ENCODE measurements at regions not wholly inside any gene's neighbourhood (a gene's known extent, or its start where the extent isn't known, plus 50 kb on each side); places are given as distances from the start of the nearest gene placed in this dataset.
"Not testable (repeated sequence)": the region's sequence is repeated elsewhere in the genome, so short reads cannot be mapped to it uniquely, and the experiment has no call there.

DNA sequence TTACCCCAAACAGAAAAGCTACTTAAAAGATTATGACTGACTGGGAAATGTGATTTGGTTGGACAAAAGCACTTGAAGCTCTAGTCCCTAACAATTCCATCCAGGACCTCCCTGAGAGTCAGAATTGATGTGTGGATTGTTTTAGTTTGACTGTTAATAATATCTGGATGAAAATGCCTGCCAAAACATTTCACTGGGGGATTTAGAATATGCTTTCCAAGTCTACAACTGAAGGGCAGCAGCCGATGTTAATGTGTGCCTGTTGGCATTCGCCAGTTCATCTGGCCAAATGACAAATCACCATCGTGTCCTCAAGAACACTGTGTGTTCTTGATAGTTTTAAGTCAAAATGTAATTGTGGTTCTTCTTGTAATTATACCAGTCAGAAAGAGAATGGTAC, 76.0 kb upstream of the TSC22D1 start:
- DNase-seq = no peak

DNA sequence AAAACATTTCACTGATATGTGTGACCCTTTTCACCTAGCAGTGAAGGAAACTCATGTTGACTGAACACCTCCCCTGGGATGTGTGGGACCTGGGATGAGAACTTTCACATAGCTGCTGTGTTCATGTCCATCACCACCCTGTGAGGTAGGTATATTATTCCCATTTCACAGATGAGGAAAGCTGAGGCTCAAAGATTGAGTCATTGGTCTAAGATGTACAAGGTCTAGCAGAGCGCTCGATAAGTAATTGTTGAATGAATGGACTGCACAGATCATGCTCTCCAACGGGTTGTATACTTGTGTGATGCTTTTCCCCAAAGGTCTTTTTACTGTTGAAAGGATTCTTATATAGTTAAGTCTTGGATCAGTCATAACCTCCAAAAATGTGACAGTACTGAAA, 75.6 kb upstream of the TSC22D1 start:
- DNase-seq = no peak

DNA sequence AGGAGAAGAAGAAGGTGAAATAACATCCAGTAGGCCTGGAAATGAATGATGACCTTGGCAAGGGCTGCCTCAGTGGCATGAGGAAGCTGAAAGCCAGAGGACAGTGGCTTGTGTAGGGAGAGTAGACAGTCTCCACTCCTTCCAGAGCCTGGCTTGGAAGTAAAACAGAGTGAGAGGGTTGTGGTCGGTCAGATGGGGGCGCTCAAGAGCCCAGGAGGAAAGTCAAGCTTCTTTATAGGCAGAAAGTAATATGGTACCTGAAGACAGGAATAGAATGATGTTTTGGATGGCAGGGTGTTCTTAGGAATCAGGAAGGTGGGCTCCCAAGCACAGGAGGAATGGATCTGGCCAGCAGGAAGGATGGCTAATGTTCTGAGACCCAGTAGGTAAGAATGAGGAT, 75.1 kb upstream of the TSC22D1 start:
- no peak for DNase-seq

DNA sequence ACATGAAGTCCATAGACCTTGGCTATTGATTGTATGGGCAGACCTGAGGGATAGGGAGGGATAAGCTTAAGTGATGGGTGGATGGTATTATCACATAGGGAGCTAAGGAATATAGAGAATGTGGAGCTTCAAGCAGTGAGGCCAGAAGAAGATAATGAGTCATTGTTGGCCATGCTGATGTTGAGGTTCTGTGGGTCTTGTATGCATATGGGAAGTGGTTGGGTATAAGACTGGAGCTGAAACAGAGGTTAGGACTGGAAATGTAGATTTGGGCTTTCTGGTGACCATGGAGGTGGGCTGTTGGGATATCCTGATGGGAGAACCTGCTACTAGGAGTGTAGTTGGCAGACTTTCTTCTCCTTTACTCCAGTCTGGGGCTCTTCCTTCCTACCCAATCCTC, 73.7 kb upstream of the TSC22D1 start:
- DNase-seq = no peak

DNA sequence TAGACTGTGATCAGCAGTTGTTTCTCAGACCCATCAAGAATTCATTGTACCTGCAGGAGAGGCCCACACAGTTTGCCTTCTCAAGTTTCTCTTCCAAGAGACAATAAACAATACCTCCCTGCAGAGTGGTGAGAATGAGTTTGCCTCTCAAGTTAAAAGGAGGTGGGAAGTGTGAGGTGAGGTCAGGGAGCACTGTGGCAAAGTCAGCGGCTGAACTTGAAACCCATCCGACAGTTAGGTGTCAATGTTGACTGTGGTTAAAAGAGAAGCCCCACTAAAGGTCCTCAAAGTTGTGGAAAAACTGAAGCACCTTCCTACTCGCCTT, 72.9 kb upstream of the TSC22D1 start:
- no peak for DNase-seq

DNA sequence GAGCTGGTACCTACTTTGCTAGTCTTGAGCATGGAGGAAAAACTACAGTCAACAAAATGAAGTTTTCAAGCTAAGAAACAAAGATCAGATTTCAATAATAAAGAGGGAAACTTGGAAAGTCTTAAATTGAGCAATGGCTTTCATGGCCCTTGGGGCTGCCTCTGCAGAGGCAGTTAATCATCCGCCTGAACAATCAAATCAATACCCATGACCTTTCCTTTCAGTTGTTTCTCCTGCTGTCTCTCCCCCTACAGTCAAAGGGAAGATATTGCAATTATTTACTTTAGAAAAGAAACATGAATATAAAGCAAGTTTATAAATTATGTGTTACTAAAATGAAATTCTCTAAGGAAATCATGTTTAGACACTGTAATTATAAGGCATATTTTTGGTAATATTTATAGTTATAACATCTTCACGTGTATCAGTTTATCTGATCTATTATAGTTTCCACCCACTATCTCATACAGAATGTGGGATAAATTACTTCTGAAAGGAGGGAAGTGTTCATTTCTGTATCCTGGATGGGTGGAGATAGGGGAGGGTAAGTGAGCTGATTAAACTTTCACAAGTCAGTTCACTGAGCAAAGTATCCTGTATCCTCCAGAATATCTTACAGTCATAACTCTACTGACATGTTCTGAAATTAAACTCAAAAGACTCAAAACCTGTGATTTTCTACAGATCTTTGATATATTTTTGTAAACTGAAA, 72.4 kb upstream of the TSC22D1 start:
- no peak for DNase-seq

DNA sequence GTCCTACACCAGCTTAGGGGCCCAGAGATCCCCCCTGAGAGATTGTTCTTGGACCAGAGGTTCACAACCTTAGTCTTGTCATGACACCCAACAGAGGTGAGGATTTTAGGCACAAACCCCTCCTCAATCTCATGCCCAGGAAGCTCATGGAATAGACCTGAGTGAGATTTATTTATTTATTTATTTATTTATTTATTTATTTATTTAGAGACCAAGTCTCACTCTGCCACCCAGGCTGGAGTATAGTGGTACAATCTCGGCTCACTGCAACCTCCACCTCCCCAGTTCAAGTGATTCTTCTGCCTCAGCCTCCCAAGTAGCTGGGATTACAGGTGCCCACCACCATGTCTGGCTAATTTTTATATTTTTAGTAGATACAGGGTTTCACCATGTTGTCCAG, 71.4 kb upstream of the TSC22D1 start:
- not testable (repeated sequence) for DNase-seq

DNA sequence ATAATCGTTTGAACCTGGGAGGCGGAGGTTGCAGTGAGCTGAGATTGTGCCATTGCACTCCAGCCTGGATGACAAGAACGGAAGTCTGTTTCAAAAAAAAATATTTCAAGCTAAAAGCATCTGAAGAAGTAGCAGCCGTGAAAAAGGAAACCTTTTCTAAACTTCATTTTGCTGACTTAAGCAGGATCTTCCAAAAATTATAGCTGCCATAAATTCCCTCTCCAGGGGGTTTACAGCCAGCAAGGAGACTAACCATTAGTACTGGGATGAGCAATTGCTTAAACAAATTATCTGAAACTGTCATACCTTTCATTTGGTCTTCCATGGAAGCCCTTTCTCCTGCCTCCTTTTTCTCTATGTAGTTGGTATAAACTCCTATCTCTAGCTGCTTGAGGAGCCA, 69.9 kb upstream of the TSC22D1 start:
- DNase-seq = no peak

DNA sequence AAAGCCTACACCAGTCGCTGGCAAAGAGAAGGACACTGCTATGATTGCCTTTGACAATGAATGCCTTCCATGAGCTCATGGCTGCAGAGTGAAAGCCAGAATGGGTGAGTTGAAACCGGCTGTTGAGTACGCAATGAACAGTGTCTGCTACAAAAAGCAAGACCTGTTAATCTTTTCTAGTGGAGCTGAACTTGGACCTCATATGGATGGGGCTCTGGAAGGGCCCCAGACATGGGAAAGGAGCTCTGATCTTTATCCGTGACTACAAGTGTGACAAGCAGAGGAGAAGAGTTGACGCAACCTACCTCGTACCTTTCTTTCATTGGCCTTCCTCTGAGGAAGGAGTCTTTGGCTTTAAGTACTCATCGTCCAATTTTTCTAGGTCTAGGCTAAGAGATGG, 67.1 kb upstream of the TSC22D1 start:
- DNase-seq = no peak

DNA sequence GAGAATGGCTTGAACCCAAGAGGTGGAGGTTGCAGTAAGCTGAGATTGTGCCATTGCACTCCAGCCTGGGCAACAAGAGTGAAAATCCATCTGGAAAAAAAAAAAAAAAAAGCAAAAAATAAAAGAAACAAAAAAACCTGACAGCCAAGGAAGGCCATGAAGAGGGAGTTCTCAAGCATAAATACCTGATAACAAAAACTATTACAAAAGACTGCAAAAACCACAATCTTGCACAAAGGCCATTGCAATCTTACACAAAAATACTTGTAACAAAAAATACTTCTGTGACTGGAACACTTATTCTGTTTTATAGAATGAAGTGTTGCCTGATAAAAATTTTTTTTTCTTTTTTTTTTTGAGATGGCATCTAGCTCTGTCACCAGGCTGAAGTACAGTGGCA, 61.5 kb upstream of the TSC22D1 start:
- no peak for DNase-seq

DNA sequence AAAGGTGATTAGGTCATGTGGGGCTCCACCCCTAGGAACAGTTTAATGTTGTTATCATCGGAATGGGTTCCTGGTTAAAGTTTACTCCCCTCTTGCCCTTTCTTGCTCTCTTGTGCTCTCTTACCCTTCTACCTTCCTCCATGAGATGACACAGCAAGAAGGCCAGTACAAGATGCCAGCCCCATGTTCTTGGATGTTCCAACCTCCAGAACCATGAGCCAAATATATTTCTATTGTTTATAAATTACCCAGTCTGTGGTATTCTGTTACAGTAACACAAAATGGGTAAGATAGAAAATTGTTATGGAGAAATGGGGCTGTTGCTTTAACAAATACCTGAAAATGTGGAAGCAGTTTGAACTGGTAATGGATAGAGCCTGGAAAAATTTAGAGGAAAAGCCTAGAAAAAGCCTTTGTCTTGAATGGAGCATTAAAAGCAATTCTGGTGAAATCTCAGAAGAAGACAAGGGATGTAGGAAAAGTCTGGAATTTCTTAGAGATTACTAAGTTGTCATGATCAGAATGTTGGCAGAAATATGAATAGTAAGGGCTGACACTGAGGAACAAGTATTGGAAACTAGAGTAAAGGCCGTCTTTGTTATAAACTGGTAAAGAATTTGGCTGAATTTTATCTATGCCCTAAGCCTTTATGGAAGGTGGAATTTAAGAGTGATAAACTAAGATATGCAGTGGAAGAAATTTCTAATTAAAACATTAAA, 53.5 kb upstream of the TSC22D1 start:
- no peak for DNase-seq

DNA sequence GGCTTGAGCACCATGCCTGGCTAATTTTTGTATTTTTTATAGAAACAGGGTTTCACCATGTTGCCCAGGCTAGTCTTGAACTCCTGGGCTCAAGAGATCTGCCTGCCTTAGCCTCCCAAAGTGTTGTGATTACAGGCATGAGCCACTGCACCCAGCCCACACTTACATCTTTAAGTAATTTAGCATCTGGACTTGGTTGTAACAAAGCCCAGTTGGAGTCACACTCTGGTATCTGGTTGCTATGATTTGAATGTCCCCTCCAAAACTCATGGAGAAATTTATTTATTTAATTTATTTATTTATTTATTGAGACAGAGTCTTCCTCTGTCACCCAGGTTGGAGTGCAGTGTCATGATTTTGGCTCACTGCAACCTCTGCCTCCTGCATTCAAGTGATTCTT, 52.7 kb upstream of the TSC22D1 start:
- DNase-seq = not testable (repeated sequence)

DNA sequence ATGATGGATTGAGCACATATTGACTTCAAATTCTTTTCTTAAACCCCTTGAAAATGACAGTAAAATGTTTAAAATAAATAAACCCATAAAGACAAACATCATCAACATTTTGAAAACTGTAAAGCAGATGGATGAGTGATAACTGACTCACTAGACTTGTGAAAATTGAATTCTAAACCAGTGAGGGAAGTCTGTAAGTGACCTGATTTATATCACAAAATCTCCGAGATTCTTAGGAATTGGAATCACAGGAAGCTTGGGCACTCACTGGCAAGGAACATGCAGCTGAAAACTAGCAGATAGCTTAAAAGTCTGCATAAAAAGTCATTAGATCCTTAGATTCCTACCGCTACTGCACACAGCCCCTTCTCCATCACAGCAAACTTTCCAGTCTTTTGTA, 51.3 kb upstream of the TSC22D1 start:
- no peak for DNase-seq

DNA sequence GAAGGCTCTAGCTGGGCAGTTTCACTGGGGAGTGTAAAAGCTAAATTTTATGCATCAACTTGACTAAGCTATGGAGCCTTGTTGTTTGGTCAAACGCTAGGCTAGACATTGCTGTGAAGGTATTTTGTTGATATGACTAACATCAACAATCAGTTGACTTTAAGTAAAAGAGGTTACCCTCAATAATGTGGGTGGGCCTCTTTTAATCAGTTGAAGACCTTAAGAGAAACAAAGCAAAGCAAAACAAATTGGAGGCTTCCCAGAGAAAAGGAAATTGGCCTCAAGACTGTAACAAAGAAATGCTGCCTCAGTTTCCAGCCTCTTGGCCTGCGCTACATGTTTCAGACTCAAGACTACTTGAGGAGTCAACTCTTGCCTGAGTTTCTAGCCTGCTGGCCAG, 50.0 kb upstream of the TSC22D1 start:
- DNase-seq = no peak
